ENCODE measurements at regions not wholly inside any gene's neighbourhood (a gene's known extent, or its start where the extent isn't known, plus 50 kb on each side); places are given as distances from the start of the nearest gene placed in this dataset.

DNA sequence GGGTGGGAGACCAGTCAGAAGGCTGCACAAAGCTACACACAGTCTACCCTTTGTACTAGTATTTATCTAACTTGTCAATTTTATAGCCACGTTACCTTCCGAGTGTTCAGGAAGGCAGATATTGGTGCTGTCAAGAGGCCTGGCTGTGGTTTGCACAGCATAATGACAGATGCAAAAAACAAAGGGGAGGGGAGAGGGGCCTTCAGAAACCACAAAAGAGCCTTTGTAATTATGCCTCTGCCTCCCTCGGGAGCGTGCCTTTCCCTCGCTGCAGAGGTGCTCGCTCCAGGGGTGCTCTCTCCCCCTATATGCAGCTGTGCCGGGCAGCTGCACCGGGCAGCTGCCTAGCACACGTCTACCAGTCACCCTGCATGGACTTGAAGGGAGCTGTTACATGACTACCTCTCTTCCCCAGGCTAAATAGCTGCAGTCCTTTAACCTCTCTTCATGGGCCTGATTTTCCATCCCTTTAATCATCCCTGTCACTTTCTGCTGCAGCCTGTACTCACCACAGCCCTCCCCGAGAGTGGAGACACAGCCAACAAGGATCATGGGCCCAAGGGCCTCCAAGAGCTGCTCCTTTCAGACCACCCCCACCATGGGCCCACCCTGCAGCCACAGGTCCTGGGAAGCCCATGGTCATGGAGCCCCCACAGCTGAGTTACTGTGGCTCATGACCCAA is 168.4 kb upstream of the PKDCC start:
- DNase-seq (ENCODE audit: extremely low read depth, low read depth): no peak
- no peak for TF ChIP-seq CTCF (IDR thresholded peaks at IDR 0.05; ENCODE audit: low read depth, low read length)

GRCh38 chr2:41880561-41881243 is 167.1 kb upstream of the PKDCC start:
- no peak for TF ChIP-seq CTCF (IDR thresholded peaks at IDR 0.05; ENCODE audit: low read depth, low read length)
- no peak for DNase-seq (ENCODE audit: extremely low read depth, low read depth)

GRCh38 chr2:41881249-41881648 is 166.6 kb upstream of the PKDCC start:
- DNase-seq (ENCODE audit: extremely low read depth, low read depth): no peak
- no peak for TF ChIP-seq CTCF (IDR thresholded peaks at IDR 0.05; ENCODE audit: low read depth, low read length)

- no peak for DNase-seq (ENCODE audit: extremely low read depth, low read depth)
- no peak for TF ChIP-seq CTCF (IDR thresholded peaks at IDR 0.05; ENCODE audit: low read depth, low read length)
Observed at GRCh38 chr2:41884718-41885117, 163.1 kb upstream of the PKDCC start.

DNA sequence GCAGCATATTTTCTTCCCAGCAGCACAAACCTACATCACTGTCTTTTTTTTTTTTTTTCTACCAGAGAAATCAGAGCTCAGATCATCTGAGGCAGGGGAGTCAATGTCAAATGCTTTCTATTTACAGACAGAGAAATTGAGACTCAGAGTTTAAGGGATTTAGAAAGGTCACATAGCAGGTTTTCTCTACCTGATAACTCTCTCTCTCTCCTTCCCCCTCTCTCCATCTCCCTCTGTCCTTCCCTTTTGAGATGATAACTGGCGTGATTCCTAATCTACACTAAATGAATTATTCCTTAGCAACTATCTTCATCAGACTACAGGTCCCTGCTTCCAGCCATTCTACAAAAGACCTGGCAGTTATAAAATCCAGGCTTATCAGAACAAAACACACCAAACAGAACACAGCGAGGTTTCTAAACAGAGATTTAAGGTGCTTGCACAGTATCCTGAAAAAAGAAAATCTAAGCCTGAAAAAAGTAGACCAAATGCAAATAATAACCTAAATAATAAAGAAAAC is 161.6 kb upstream of the PKDCC start:
- DNase-seq (ENCODE audit: extremely low read depth, low read depth): no peak
- TF ChIP-seq CTCF (IDR thresholded peaks at IDR 0.05; ENCODE audit: low read depth, low read length): no peak

DNA sequence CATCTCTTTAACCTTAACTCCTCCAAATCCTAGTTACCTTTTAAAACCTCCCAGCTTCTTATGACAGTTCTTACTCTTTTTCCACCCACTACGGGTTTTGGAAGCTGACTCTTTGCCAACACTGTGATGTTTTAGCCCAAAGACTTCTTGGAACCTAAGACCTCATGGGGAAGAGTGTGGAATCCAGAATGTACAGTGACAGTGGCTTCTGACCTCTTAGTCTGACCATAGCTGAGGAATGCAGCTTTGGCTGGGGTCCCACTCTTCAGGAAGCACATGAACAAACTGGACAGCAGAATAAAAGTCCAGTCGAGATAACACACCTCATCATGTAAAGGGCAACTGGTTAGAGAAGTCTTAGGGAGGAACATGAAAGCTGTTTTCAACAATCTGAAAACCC is 161.1 kb upstream of the PKDCC start:
- TF ChIP-seq CTCF (IDR thresholded peaks at IDR 0.05; ENCODE audit: low read depth, low read length): no peak
- no peak for DNase-seq (ENCODE audit: extremely low read depth, low read depth)

GRCh38 chr2:41890341-41890740 is 157.5 kb upstream of the PKDCC start:
- TF ChIP-seq CTCF (IDR thresholded peaks at IDR 0.05; ENCODE audit: low read depth, low read length): no peak
- DNase-seq (ENCODE audit: extremely low read depth, low read depth): no peak

All from AG09319 (cell line).